ENCODE measurements at regions not wholly inside any gene's neighbourhood (a gene's known extent, or its start where the extent isn't known, plus 50 kb on each side); places are given as distances from the start of the nearest gene placed in this dataset.

- no peak for TF ChIP-seq EGR1 (IDR thresholded peaks at IDR 0.05)
- TF ChIP-seq RAD21 (IDR thresholded peaks at IDR 0.05; ENCODE audit: low read depth): no peak
- no peak for TF ChIP-seq TAF1 (IDR thresholded peaks at IDR 0.05; ENCODE audit: low read depth)
- no peak for TF ChIP-seq TCF12 (IDR thresholded peaks at IDR 0.05; ENCODE audit: low read depth)
- no peak for TF ChIP-seq FOXM1 (IDR thresholded peaks at IDR 0.05; ENCODE audit: borderline replicate concordance, low read depth)
- TF ChIP-seq ZBTB7A (IDR thresholded peaks at IDR 0.05; ENCODE audit: low read depth): no peak
- no peak for TF ChIP-seq TEAD4 (IDR thresholded peaks at IDR 0.05)
- TF ChIP-seq MAX (IDR thresholded peaks at IDR 0.05): no peak
- TF ChIP-seq, protein P1, sequence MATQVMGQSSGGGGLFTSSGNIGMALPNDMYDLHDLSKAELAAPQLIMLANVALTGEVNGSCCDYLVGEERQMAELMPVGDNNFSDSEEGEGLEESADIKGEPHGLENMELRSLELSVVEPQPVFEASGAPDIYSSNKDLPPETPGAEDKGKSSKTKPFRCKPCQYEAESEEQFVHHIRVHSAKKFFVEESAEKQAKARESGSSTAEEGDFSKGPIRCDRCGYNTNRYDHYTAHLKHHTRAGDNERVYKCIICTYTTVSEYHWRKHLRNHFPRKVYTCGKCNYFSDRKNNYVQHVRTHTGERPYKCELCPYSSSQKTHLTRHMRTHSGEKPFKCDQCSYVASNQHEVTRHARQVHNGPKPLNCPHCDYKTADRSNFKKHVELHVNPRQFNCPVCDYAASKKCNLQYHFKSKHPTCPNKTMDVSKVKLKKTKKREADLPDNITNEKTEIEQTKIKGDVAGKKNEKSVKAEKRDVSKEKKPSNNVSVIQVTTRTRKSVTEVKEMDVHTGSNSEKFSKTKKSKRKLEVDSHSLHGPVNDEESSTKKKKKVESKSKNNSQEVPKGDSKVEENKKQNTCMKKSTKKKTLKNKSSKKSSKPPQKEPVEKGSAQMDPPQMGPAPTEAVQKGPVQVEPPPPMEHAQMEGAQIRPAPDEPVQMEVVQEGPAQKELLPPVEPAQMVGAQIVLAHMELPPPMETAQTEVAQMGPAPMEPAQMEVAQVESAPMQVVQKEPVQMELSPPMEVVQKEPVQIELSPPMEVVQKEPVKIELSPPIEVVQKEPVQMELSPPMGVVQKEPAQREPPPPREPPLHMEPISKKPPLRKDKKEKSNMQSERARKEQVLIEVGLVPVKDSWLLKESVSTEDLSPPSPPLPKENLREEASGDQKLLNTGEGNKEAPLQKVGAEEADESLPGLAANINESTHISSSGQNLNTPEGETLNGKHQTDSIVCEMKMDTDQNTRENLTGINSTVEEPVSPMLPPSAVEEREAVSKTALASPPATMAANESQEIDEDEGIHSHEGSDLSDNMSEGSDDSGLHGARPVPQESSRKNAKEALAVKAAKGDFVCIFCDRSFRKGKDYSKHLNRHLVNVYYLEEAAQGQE (IDR thresholded peaks at IDR 0.05; ENCODE audit: low read depth): no peak
These were observed 534.8 kb upstream of the NCAM2 start for GRCh38 chr21:20463362-20463761.

- TF ChIP-seq EGR1 (IDR thresholded peaks at IDR 0.05) (no peak), TCF12 (IDR thresholded peaks at IDR 0.05; ENCODE audit: low read depth) (no peak), RAD21 (IDR thresholded peaks at IDR 0.05; ENCODE audit: low read depth) (no peak), CEBPB (IDR thresholded peaks at IDR 0.05) (no peak), YY1 (IDR thresholded peaks at IDR 0.05; ENCODE audit: low read depth) (no peak), FOXM1 (IDR thresholded peaks at IDR 0.05; ENCODE audit: borderline replicate concordance, low read depth) (no peak), EP300 (IDR thresholded peaks at IDR 0.05; ENCODE audit: borderline replicate concordance) (no peak), CREB1 (IDR thresholded peaks at IDR 0.05; ENCODE audit: low read depth) (no peak), MAX (IDR thresholded peaks at IDR 0.05) (no peak), NFIC (IDR thresholded peaks at IDR 0.05) (no peak)
- TF ChIP-seq, protein P2, sequence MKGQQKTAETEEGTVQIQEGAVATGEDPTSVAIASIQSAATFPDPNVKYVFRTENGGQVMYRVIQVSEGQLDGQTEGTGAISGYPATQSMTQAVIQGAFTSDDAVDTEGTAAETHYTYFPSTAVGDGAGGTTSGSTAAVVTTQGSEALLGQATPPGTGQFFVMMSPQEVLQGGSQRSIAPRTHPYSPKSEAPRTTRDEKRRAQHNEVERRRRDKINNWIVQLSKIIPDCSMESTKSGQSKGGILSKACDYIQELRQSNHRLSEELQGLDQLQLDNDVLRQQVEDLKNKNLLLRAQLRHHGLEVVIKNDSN (IDR thresholded peaks at IDR 0.05): no peak
These were observed 528.8 kb upstream of the NCAM2 start for GRCh38 chr21:20469361-20469760.

GRCh38 chr21:20486303-20486702 is 511.9 kb upstream of the NCAM2 start:
- no peak for TF ChIP-seq YY1 (IDR thresholded peaks at IDR 0.05; ENCODE audit: low read depth)
- no peak for TF ChIP-seq FOXM1 (IDR thresholded peaks at IDR 0.05; ENCODE audit: borderline replicate concordance, low read depth)
- TF ChIP-seq CREB1 (IDR thresholded peaks at IDR 0.05; ENCODE audit: low read depth): no peak
- TF ChIP-seq, protein P2 (IDR thresholded peaks at IDR 0.05): no peak
- TF ChIP-seq TAF1 (IDR thresholded peaks at IDR 0.05; ENCODE audit: low read depth): no peak
- no peak for TF ChIP-seq ZBTB7A (IDR thresholded peaks at IDR 0.05; ENCODE audit: low read depth)
- TF ChIP-seq CEBPB (IDR thresholded peaks at IDR 0.05): no peak
- no peak for TF ChIP-seq TEAD4 (IDR thresholded peaks at IDR 0.05)
- TF ChIP-seq, protein P1 (IDR thresholded peaks at IDR 0.05; ENCODE audit: low read depth): no peak
- no peak for TF ChIP-seq EP300 (IDR thresholded peaks at IDR 0.05; ENCODE audit: borderline replicate concordance)
- no peak for TF ChIP-seq NFIC (IDR thresholded peaks at IDR 0.05)
- no peak for TF ChIP-seq RAD21 (IDR thresholded peaks at IDR 0.05; ENCODE audit: low read depth)
- no peak for TF ChIP-seq TCF12 (IDR thresholded peaks at IDR 0.05; ENCODE audit: low read depth)
- no peak for TF ChIP-seq EGR1 (IDR thresholded peaks at IDR 0.05)

DNA sequence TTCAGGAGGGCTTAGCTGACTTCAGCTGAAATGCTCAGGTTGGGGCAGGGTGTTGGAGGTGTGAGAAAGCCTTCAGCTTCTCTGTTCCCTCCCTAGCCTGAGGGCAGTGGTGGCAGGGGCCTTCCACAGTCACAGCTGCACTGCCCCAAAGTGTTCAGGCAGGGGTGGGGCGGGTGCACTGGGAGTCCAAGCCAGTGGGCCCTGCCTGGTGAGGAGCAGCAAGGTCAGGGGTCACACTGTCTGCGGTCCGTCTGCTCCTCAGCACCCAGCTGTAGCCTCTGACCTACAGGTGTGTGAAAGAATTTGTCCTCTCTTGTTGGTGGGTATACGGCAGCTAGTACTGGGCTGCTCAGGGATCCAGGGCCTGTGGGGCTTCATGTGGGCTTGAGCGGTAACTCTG is 490.4 kb upstream of the NCAM2 start:
- TF ChIP-seq NFIC (IDR thresholded peaks at IDR 0.05) (no peak), ZBTB7A (IDR thresholded peaks at IDR 0.05; ENCODE audit: low read depth) (no peak), TEAD4 (IDR thresholded peaks at IDR 0.05) (no peak), RAD21 (IDR thresholded peaks at IDR 0.05; ENCODE audit: low read depth) (no peak)

GRCh38 chr21:20511216-20511880 is 486.9 kb upstream of the NCAM2 start:
- TF ChIP-seq TEAD4 (IDR thresholded peaks at IDR 0.05) (no peak), NFIC (IDR thresholded peaks at IDR 0.05) (no peak), CEBPB (IDR thresholded peaks at IDR 0.05) (no peak), MAX (IDR thresholded peaks at IDR 0.05) (no peak), YY1 (IDR thresholded peaks at IDR 0.05; ENCODE audit: low read depth) (no peak), TCF12 (IDR thresholded peaks at IDR 0.05; ENCODE audit: low read depth) (no peak), TAF1 (IDR thresholded peaks at IDR 0.05; ENCODE audit: low read depth) (no peak), CREB1 (IDR thresholded peaks at IDR 0.05; ENCODE audit: low read depth) (no peak), EP300 (IDR thresholded peaks at IDR 0.05; ENCODE audit: borderline replicate concordance) (no peak), EGR1 (IDR thresholded peaks at IDR 0.05) (no peak), ZBTB7A (IDR thresholded peaks at IDR 0.05; ENCODE audit: low read depth) (no peak)
- TF ChIP-seq, protein P2 (IDR thresholded peaks at IDR 0.05): no peak
- TF ChIP-seq, protein P1 (IDR thresholded peaks at IDR 0.05; ENCODE audit: low read depth): no peak
